GM19395 (cell line): ENCODE measurements at regions not wholly inside any gene's neighbourhood (a gene's known extent, or its start where the extent isn't known, plus 50 kb on each side); places are given as distances from the start of the nearest gene placed in this dataset.

Experiments
- ATAC-seq: cut with Tn5 transposase; IDR thresholded peaks from one replicate; pipeline ENCODE4 v1.9.1; 2021; ENCODE audit warnings: mild to moderate bottlenecking, moderate library complexity; ENCODE audit not compliant: unreplicated experiment

GRCh38 chr18:54100920-54101470 is 123.5 kb downstream of the MBD2 start:
- ATAC-seq, result no peak

- no peak for ATAC-seq
These were observed 124.0 kb downstream of the MBD2 start for GRCh38 chr18:54100466-54100865.

- peak; percentile 80 for ATAC-seq
These were observed 130.0 kb downstream of the MBD2 start for GRCh38 chr18:54094474-54094873.

GRCh38 chr18:54090856-54091255 is 133.6 kb downstream of the MBD2 start:
- ATAC-seq, result no peak

GRCh38 chr18:54089749-54090459 is 134.6 kb downstream of the MBD2 start:
- ATAC-seq, result no peak

GRCh38 chr18:54086863-54087262 is 137.6 kb downstream of the MBD2 start:
- ATAC-seq, result peak; percentile 35

GRCh38 chr18:54086046-54086802 is 138.2 kb downstream of the MBD2 start:
- ATAC-seq, result peak; percentile 92

- no peak for ATAC-seq
These were observed 143.6 kb downstream of the MBD2 start for GRCh38 chr18:54080858-54081257.

GRCh38 chr18:54076166-54076565 is 148.3 kb downstream of the MBD2 start:
- ATAC-seq, result no peak

- ATAC-seq, result no peak
These were observed 148.8 kb downstream of the MBD2 start for GRCh38 chr18:54075689-54076088.

- ATAC-seq, result no peak
These were observed 154.7 kb downstream of the MBD2 start for GRCh38 chr18:54069729-54070128.

- no peak for ATAC-seq
These were observed 164.0 kb downstream of the MBD2 start for GRCh38 chr18:54060343-54061005.

GRCh38 chr18:54052732-54053429 is 171.6 kb downstream of the MBD2 start:
- ATAC-seq, result no peak

- no peak for ATAC-seq
These were observed 172.2 kb downstream of the MBD2 start for GRCh38 chr18:54052259-54052658.

GRCh38 chr18:54043484-54044251 is 180.8 kb downstream of the MBD2 start:
- ATAC-seq, result no peak

- ATAC-seq, result no peak
These were observed 188.5 kb downstream of the MBD2 start for GRCh38 chr18:54035927-54036326.

GRCh38 chr18:54033052-54033451 is 191.4 kb downstream of the MBD2 start:
- ATAC-seq, result no peak

GRCh38 chr18:54032412-54032811 is 192.1 kb downstream of the MBD2 start:
- ATAC-seq, result no peak

- ATAC-seq, result no peak
These were observed 193.2 kb downstream of the MBD2 start for GRCh38 chr18:54031243-54031642.

- no peak for ATAC-seq
These were observed 194.0 kb downstream of the MBD2 start for GRCh38 chr18:54030434-54030833.
